K562 (cell line): ENCODE measurements at regions not wholly inside any gene's neighbourhood (a gene's known extent, or its start where the extent isn't known, plus 50 kb on each side); places are given as distances from the start of the nearest gene placed in this dataset.

Experiments used
- ATAC-seq: fragments of 200-7000 bp; cut with Tn5 transposase; 3 replicates; pipeline ENCODE4 v1.9.1; 2020; ENCODE audit warnings: moderate library complexity
- BruUV-seq: library from RNA; stranded (reverse); fragments of 400-500 nt; replicated peaks from 2 replicates; lab custom pipeline; 2021; lab: Mats Ljungman, UMichigan
- CTCF ChIA-PET: fragments of 300-600 bp; formaldehyde crosslinking; extraction: SDS; loops from one replicate; lab custom pipeline; 2021; ENCODE audit warnings: low intra/inter-chr PET ratio; lab: Yijun Ruan, JAX
- POLR2A ChIA-PET: fragments of 300-600, 350-650 bp; sonication (Branson Sonifier 250); formaldehyde crosslinking; extraction: SDS; loops from one replicate; lab custom pipeline; 2021; ENCODE audit warnings: antibody characterized with exemption, inconsistent platforms; lab: Yijun Ruan, JAX
- DNase-seq, 4 experiments: peaks; one replicate each; pipeline versions ENCODE4 v3.0.0 to v3.0.0-alpha.2; 2011 to 2018; ENCODE audit warnings: low spot score in 3 of 4, mixed read lengths in 3 of 4; ENCODE audit errors: extremely low read depth in 1 of 4
- FAIRE-seq: peaks from 2 replicates; lab custom pipeline; 2011; peaks lifted over from hg19 to GRCh38; lab: Jason Lieb, UNC
- H2AFZ ChIP-seq: 2 replicates; pipeline ENCODE4 v1.6.0; 2011; ENCODE audit warnings: low read depth, low read length, control low read depth, inconsistent platforms
- H3K27ac ChIP-seq: fragments of 200-600 bp; 3 replicates; pipeline ENCODE4 v1.8.0; 2011; ENCODE audit warnings: low read depth, mild to moderate bottlenecking, control low read depth, inconsistent platforms, low read length, moderate library complexity, mixed read lengths; ENCODE audit errors: extremely low read depth
- H3K27me3 ChIP-seq, 2 experiments: fragments of 300-600 bp in 1 of 2; 2 replicates in 1 of 2; 3 replicates in 1 of 2; pipeline versions ENCODE4 v1.6.0 to v1.8.0; 2011; ENCODE audit warnings: inconsistent platforms in 2 of 2, low read length in 2 of 2, mild to moderate bottlenecking in 1 of 2, mixed read lengths in 1 of 2, moderate library complexity in 1 of 2; ENCODE audit not compliant: control insufficient read depth in 2 of 2, insufficient read depth in 2 of 2
- H3K36me3 ChIP-seq: fragments of 300-600 bp; 3 replicates; pipeline ENCODE4 v1.8.0; 2011; ENCODE audit warnings: mild to moderate bottlenecking, low read length, inconsistent platforms; ENCODE audit not compliant: control insufficient read depth, insufficient read depth
- H3K4me1 ChIP-seq, 2 experiments: fragments of 200-600 bp in 1 of 2; replicated peaks in 1 of 2; 2 replicates in 1 of 2; 3 replicates in 1 of 2; pipeline versions ENCODE4 v1.5.1 to v1.8.0; 2011; ENCODE audit warnings: inconsistent platforms in 2 of 2, low read length in 2 of 2, mild to moderate bottlenecking in 1 of 2, mixed read lengths in 1 of 2, moderate library complexity in 1 of 2; ENCODE audit not compliant: control insufficient read depth in 2 of 2, insufficient read depth in 2 of 2
- H3K4me2 ChIP-seq: 2 replicates; pipeline ENCODE4 v1.6.1; 2011; ENCODE audit warnings: low read length, control low read depth, inconsistent platforms, mixed read lengths; ENCODE audit not compliant: insufficient read depth
- H3K4me3 ChIP-seq: fragments of 200-600 bp; sonication (generic), shearing (Covaris generic); 2 replicates; pipeline ENCODE4 v1.5.1; 2016; ENCODE audit warnings: control low read depth, inconsistent platforms
- H3K79me2 ChIP-seq: fragments of 200-600 bp; 3 replicates; pipeline ENCODE4 v1.8.0; 2011; ENCODE audit warnings: low read length, inconsistent platforms; ENCODE audit not compliant: control insufficient read depth, insufficient read depth
- H3K9ac ChIP-seq, 2 experiments: 2 replicates each; pipeline versions ENCODE4 v1.6.0 to v1.6.1; 2011; ENCODE audit warnings: low read depth in 2 of 2, low read length in 2 of 2, control low read depth in 1 of 2, inconsistent platforms in 1 of 2, mild to moderate bottlenecking in 1 of 2, mixed read lengths in 1 of 2; ENCODE audit not compliant: insufficient read depth in 1 of 2
- H3K9me1 ChIP-seq: one replicate; pipeline ENCODE4 v1.6.0; 2011; ENCODE audit warnings: inconsistent platforms, mild to moderate bottlenecking, low read length, moderate library complexity; ENCODE audit not compliant: control insufficient read depth, insufficient read depth
- H3K9me3 ChIP-seq: replicated peaks from 2 replicates; pipeline ENCODE4 v1.5.1; 2011; ENCODE audit warnings: low read depth, low read length, inconsistent platforms; ENCODE audit not compliant: control insufficient read depth, insufficient read depth
- H4K20me1 ChIP-seq: replicated peaks from 2 replicates; pipeline ENCODE4 v1.6.1; 2011; ENCODE audit warnings: low read length, inconsistent platforms, mixed read lengths; ENCODE audit not compliant: control insufficient read depth, insufficient read depth
- ASH1L ChIP-seq: fragments of 450-650 bp; IDR thresholded peaks from 2 replicates; pipeline ENCODE4 v1.6.1; 2018; ENCODE audit warnings: borderline replicate concordance, mild to moderate bottlenecking, low read depth; ENCODE audit not compliant: partially characterized antibody
- KLF16 ChIP-seq: IDR thresholded peaks from 2 replicates; pipeline ENCODE4 v1.6.1; 2016; ENCODE audit warnings: antibody characterized with exemption
- MEF2A ChIP-seq: IDR thresholded peaks from 2 replicates; pipeline ENCODE4 v1.6.1; 2011; ENCODE audit warnings: low read depth, mild to moderate bottlenecking, low read length, moderate library complexity; ENCODE audit not compliant: control insufficient read depth
- NFIX ChIP-seq: fragments of 250-450 bp; sonication (Bioruptor Pico); IDR thresholded peaks from 2 replicates; pipeline ENCODE4 v1.4.0; 2020; ENCODE audit warnings: low read depth, mild to moderate bottlenecking, moderate library complexity
- POLR2B ChIP-seq: fragments of 450-650 bp; IDR thresholded peaks from 2 replicates; pipeline ENCODE4 v1.6.1; 2018; ENCODE audit warnings: low read depth; ENCODE audit not compliant: partially characterized antibody
- RBBP5 ChIP-seq: fragments of 200-600 bp; sonication (generic); IDR thresholded peaks from 2 replicates; pipeline ENCODE4 v1.6.1; 2012; ENCODE audit warnings: borderline replicate concordance, mild to moderate bottlenecking, low read length, control low read depth, inconsistent platforms; ENCODE audit not compliant: insufficient read depth, poor library complexity, severe bottlenecking
- RHOXF2B ChIP-seq: fragments of 250-450 bp; sonication (Bioruptor Pico); conservative IDR thresholded peaks from 2 replicates; pipeline ENCODE4 v1.5.1; 2021
- ZNF197 ChIP-seq: fragments of 200-800 bp; sonication (Bioruptor generic); IDR thresholded peaks from 2 replicates; pipeline ENCODE4 v1.6.1; 2016; ENCODE audit warnings: low read depth, missing genetic modification characterization, missing compliant biosample characterization
- ZNF431 ChIP-seq: sonication (generic); formaldehyde crosslinking; IDR thresholded peaks from 2 replicates; pipeline ENCODE4 v1.8.0; 2022; ENCODE audit warnings: mild to moderate bottlenecking, missing genetic modification reagents
- WGBS: fragments of 100-300 bp; shearing (Covaris generic); methylation state at CpG from one replicate; pipeline ENCODE4 v1.1.6; 2016; ENCODE audit warnings: low coverage, mixed read lengths; ENCODE audit not compliant: insufficient coverage; ENCODE audit errors: missing lambda C conversion rate; 5-methylcytosine and 5-hydroxymethylcytosine counted together
- in situ Hi-C: fragments of 300-500 bp; cut with MboI; formaldehyde crosslinking; loops from 4 replicates; pipeline ENCODE4 v1.15.0; 2018; ENCODE audit warnings: inconsistent platforms, mixed read lengths
- intact Hi-C: fragments of 100-400 bp; cut with micrococcal nuclease; formaldehyde crosslinking; loops from 2 replicates; pipeline ENCODE4 v1.14.2; 2022

DNA sequence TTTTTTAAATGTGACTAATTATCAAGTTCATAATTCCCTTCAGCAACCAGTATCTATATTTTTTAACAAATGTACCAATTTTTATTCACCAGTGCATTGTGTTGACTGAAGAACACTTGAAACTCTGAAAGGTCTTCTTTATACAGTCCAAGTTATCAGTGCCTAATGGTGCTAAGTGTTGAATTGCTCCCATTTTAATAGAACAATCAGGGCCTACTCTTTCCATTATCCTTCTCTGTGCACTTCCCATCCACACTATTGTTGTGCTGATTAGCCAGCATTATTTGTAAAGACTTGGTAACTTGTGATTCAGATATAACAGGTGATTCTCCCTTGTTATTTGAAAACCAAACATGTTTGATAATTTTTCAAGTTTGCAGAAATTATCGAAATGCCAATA is 1209.7 kb upstream of the MAP3K7 start:
- no peak for FAIRE-seq
- no peak for ATAC-seq
- no peak overlapping the region for H3K9ac ChIP-seq
- in situ Hi-C loops (no loop called here), intact Hi-C loops (no loop called here)
- TF ChIP-seq ZNF431 (CRISPR knock-in tag) = no peak
- TF ChIP-seq RBBP5 = no peak
- no peak for TF ChIP-seq MEF2A
- TF ChIP-seq POLR2B = no peak
- TF ChIP-seq NFIX (CRISPR knock-in tag) = no peak
- no peak for TF ChIP-seq ZNF197
- no peak for TF ChIP-seq ASH1L
- no peak for TF ChIP-seq KLF16
- TF ChIP-seq RHOXF2B (CRISPR knock-in tag) = no peak
- no peaks in the 10 kb centered on the region for H3K9me3 ChIP-seq
- CTCF ChIA-PET = no interaction called here
- H3K9me1 ChIP-seq = no peaks in the 10 kb centered on the region
- H3K79me2 ChIP-seq = no peaks in the 10 kb centered on the region
- no peaks in the 10 kb centered on the region for H3K4me1 ChIP-seq
- no peaks in the 10 kb centered on the region for H4K20me1 ChIP-seq
- no peak for DNase-seq
- H3K4me3 ChIP-seq = no peak overlapping the region
- no peak overlapping the region for H3K27ac ChIP-seq
- POLR2A ChIA-PET = no interaction called here
- H3K27me3 ChIP-seq = no peaks in the 10 kb centered on the region
- WGBS = 0% methylated on average over 1 of the region's 1 CpG
- no peaks in the 10 kb centered on the region for H3K36me3 ChIP-seq
- no peak overlapping the region for H3K4me2 ChIP-seq
- BruUV-seq = no TSS peak
- no peak overlapping the region for H2AFZ ChIP-seq
